Smooth muscle cell (in vitro differentiated cells): ENCODE measurements at regions not wholly inside any gene's neighbourhood (a gene's known extent, or its start where the extent isn't known, plus 50 kb on each side); places are given as distances from the start of the nearest gene placed in this dataset.

Experiments used
- DNase-seq: peaks from one replicate; lab custom pipeline; 2025; ENCODE audit not compliant: unreplicated experiment; lab: John Stamatoyannopoulos, UW
- H2AFZ ChIP-seq: fragments of 200-600 bp; sonication (generic); 2 replicates; pipeline ENCODE4 v1.6.0; 2016; ENCODE audit warnings: antibody characterized with exemption, low read depth, mild to moderate bottlenecking
- H3F3A ChIP-seq: fragments of 200-600 bp; sonication (generic); 2 replicates; pipeline ENCODE4 v1.6.0; 2017; ENCODE audit warnings: antibody characterized with exemption, low read depth
- H3K27ac ChIP-seq: fragments of 200-600 bp; sonication (generic); 2 replicates; pipeline ENCODE4 v1.5.1; 2016; ENCODE audit warnings: low read depth, mild to moderate bottlenecking
- H3K27me3 ChIP-seq: fragments of 200-600 bp; sonication (generic); 2 replicates; pipeline ENCODE4 v1.6.1; 2016; ENCODE audit warnings: low read depth, mild to moderate bottlenecking
- H3K36me3 ChIP-seq: fragments of 200-600 bp; sonication (generic); 2 replicates; pipeline ENCODE4 v1.5.1; 2016; ENCODE audit warnings: low read depth
- H3K4me1 ChIP-seq: fragments of 200-600 bp; sonication (generic); 2 replicates; pipeline ENCODE4 v1.5.1; 2016; ENCODE audit warnings: low read depth
- H3K4me2 ChIP-seq: fragments of 200-600 bp; sonication (generic); 2 replicates; pipeline ENCODE4 v1.6.0; 2016; ENCODE audit warnings: mild to moderate bottlenecking
- H3K4me3 ChIP-seq: fragments of 200-600 bp; sonication (generic); 2 replicates; pipeline ENCODE4 v1.5.1; 2016; ENCODE audit warnings: mild to moderate bottlenecking
- H3K79me2 ChIP-seq: fragments of 200-600 bp; sonication (generic); 2 replicates; pipeline ENCODE4 v1.6.0; 2016; ENCODE audit warnings: low read depth, mild to moderate bottlenecking
- H3K9ac ChIP-seq: fragments of 200-600 bp; sonication (generic); 2 replicates; pipeline ENCODE4 v1.6.0; 2016; ENCODE audit warnings: low read depth
- H3K9me3 ChIP-seq: fragments of 200-600 bp; sonication (generic); replicated peaks from 2 replicates; pipeline ENCODE4 v1.5.1; 2016; ENCODE audit warnings: low read depth
- H4K20me1 ChIP-seq: fragments of 200-600 bp; sonication (generic); 2 replicates; pipeline ENCODE4 v1.6.0; 2016; ENCODE audit warnings: low read depth
- CTCF ChIP-seq: fragments of 200-600 bp; sonication (generic); IDR thresholded peaks from 2 replicates; pipeline ENCODE4 v1.5.1; 2017; ENCODE audit warnings: borderline replicate concordance, mild to moderate bottlenecking, antibody characterized with exemption; ENCODE audit not compliant: insufficient read depth, poor library complexity, severe bottlenecking
- WGBS: methylation state at CpG from one replicate; pipeline ENCODE4 v1.1.7; 2016; ENCODE audit warnings: low lambda C conversion rate; 5-methylcytosine and 5-hydroxymethylcytosine counted together

GRCh38 chr7:28879105-28879504 is 79.0 kb downstream of the TRIL start:
- no peak for DNase-seq
- 79% methylated on average over 2 of the region's 2 CpGs for WGBS

GRCh38 chr7:28878481-28878880 is 79.6 kb downstream of the TRIL start:
- no peaks in the 10 kb centered on the region for H3F3A ChIP-seq
- H4K20me1 ChIP-seq = no peaks in the 10 kb centered on the region
- no peak overlapping the region for H2AFZ ChIP-seq
- no peaks in the 10 kb centered on the region for H3K79me2 ChIP-seq
- H3K9ac ChIP-seq = no peak overlapping the region
- no peak overlapping the region for H3K4me2 ChIP-seq
- no peak for TF ChIP-seq CTCF
- no peaks in the 10 kb centered on the region for H3K9me3 ChIP-seq
- H3K27ac ChIP-seq = no peak overlapping the region
- H3K27me3 ChIP-seq = peaks cover 15% of the 10 kb centered on the region
- H3K36me3 ChIP-seq = no peaks in the 10 kb centered on the region
- 95% methylated on average over 3 of the region's 3 CpGs for WGBS
- DNase-seq = no peak
- H3K4me1 ChIP-seq = peaks cover 15% of the 10 kb centered on the region
- H3K4me3 ChIP-seq = no peak overlapping the region

More at GRCh38 chr7:28879105-28879504, 79.0 kb downstream of the TRIL start:
- Histone ChIP-seq H3K4me1 (peaks cover 15% of the 10 kb centered on the region), H3K36me3 (no peaks in the 10 kb centered on the region), H3K79me2 (no peaks in the 10 kb centered on the region), H4K20me1 (no peaks in the 10 kb centered on the region), H3K27me3 (peaks cover 21% of the 10 kb centered on the region), H3K27ac (no peak overlapping the region), H3K4me2 (no peak overlapping the region), H3K9me3 (no peaks in the 10 kb centered on the region), H3K9ac (no peak overlapping the region), H3F3A (no peaks in the 10 kb centered on the region), H3K4me3 (no peak overlapping the region), H2AFZ (no peak overlapping the region)
- TF ChIP-seq CTCF = no peak
